ENCODE measurements at regions not wholly inside any gene's neighbourhood (a gene's known extent, or its start where the extent isn't known, plus 50 kb on each side); places are given as distances from the start of the nearest gene placed in this dataset.
"Not testable (repeated sequence)": the region's sequence is repeated elsewhere in the genome, so short reads cannot be mapped to it uniquely, and the experiment has no call there.

DNA sequence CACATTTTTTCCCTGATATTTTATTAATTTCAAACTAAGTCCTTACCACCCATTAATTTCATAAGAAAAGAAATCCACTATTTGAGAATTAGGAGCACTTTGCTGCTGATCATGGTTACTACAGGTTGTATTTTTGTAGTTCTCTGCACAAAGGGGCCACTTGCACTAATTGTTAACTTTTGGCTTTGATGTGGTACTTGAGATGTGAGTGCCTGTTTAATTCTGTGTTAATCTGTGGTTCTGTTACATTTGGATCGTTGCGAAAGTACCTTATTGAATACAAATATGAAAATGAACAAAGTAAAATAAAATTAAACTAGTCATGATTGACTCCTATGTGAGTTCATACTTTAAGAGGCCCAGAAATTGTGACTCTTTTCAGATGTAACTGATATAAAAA lies 374.9 kb upstream of the RGS6 start:
- TF ChIP-seq POLR2A (IDR thresholded peaks at IDR 0.05) = no peak
- no peak for TF ChIP-seq CTCF (IDR thresholded peaks at IDR 0.05)
- intact Hi-C loops (cut with DNase I; ENCODE audit: low total_unique reads) = loop anchor here (1.0 kb wide), 1 partner anchor 27 kb away; no protein-coding TSS in a partner anchor
- whole genome bisulfite sequencing, 2 donors = 93 to 97% methylated on average over 2 of the region's 2 CpGs

GRCh38 chr14:71558943-71559342 lies 373.3 kb upstream of the RGS6 start:
- intact Hi-C loops (cut with DNase I; ENCODE audit: low total_unique reads); H3K4me3 ChIP-seq (ENCODE audit: low read depth, poor library complexity, severe bottlenecking); DNase-seq (ENCODE audit: low spot score in 2 of 2): not testable (repeated sequence)
- 96 to 97% methylated on average over 10 of the region's 10 CpGs for WGBS, 2 donors

More for the DNA sequence above, 374.9 kb upstream of the RGS6 start:
- no peak for DNase-seq (ENCODE audit: low spot score in 2 of 2)
- H3K4me3 ChIP-seq (ENCODE audit: low read depth, poor library complexity, severe bottlenecking) = no peak overlapping the region

GRCh38 chr14:71560751-71561150 lies 371.5 kb upstream of the RGS6 start:
- H3K4me3 ChIP-seq (ENCODE audit: low read depth, poor library complexity, severe bottlenecking) = no peak overlapping the region
- DNase-seq (ENCODE audit: low spot score in 2 of 2) = no peak
- intact Hi-C loops (cut with DNase I; ENCODE audit: low total_unique reads) = no loop called here
- TF ChIP-seq POLR2A (IDR thresholded peaks at IDR 0.05) (no peak), CTCF (IDR thresholded peaks at IDR 0.05) (no peak)

DNA sequence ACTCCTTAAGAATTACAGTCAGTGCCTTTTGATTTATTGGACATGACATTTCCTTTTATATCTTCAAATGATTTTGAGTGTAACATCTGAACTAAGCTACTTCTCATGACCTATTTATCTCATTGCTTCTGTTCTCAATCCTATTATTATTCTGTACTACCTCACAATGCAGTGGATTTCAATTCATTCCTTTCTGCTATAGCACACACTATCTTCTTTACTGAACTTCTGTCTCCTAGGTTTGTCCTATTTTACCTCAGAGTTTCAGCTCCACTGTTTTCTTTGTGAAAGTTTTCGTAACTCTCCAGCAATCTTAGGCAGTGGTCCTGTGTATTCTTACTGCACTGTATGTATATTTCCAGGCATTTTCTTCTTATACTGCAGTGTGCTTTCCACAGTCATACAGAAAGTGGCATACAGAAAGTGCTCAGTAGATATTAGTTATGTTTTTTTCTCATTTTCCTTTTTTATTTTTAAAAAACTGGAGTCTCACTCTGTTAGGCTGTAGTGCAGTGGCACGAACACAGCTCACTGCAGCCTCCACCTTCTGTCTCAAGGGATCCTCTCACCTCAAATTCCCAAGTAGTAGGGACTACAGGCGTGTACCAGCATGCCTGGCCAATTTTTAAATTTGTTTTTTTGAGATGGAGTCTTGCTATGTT lies 368.6 kb upstream of the RGS6 start:
- intact Hi-C loops (cut with DNase I; ENCODE audit: low total_unique reads) = no loop called here
- 63 to 64% methylated on average over 3 of the region's 3 CpGs for WGBS, 2 donors
- H3K4me3 ChIP-seq (ENCODE audit: low read depth, poor library complexity, severe bottlenecking) = no peak overlapping the region
- DNase-seq (ENCODE audit: low spot score in 2 of 2) = no peak
- TF ChIP-seq CTCF (IDR thresholded peaks at IDR 0.05) (no peak), POLR2A (IDR thresholded peaks at IDR 0.05) (no peak)

- intact Hi-C loops (cut with DNase I; ENCODE audit: low total_unique reads) = no loop called here
- H3K4me3 ChIP-seq (ENCODE audit: low read depth, poor library complexity, severe bottlenecking) = no peak overlapping the region
- TF ChIP-seq CTCF (IDR thresholded peaks at IDR 0.05) (no peak), POLR2A (IDR thresholded peaks at IDR 0.05) (no peak)
- DNase-seq (ENCODE audit: low spot score in 2 of 2) = no peak
- WGBS, 2 donors = 51 to 70% methylated on average over 4 of the region's 4 CpGs
Measured at GRCh38 chr14:71566276-71566675, 366.0 kb upstream of the RGS6 start.

DNA sequence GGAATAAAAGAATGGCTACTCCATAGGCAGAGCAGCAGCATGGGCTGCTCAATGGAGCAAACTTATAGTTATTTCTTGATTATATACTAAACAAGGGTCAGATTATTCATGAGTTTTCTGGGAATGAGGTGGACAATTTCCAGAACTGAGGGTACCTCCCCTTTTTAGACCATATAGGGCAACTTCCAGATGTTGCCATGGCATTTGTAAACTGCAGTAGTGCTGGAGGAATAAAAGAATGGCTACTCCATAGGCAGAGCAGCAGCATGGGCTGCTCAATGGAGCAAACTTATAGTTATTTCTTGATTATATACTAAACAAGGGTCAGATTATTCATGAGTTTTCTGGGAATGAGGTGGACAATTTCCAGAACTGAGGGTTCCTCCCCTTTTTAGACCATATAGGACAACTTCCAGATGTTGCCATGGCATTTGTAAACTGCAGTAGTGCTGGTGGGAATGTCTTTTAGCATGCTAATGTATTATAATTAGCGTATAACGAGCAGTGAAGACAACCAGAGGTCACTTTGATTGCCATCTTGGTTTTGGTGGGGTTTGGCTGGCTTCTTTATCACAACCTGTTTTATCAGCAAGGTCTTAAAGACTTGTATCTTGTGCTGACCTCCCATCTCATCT lies 364.6 kb upstream of the RGS6 start:
- DNase-seq (ENCODE audit: low spot score in 2 of 2); intact Hi-C loops (cut with DNase I; ENCODE audit: low total_unique reads); H3K4me3 ChIP-seq (ENCODE audit: low read depth, poor library complexity, severe bottlenecking): not testable (repeated sequence)
- 95 to 97% methylated on average over 2 of the region's 2 CpGs for WGBS, 2 donors

GRCh38 chr14:71574976-71575375 lies 357.3 kb upstream of the RGS6 start:
- 40 to 53% methylated on average over 2 of the region's 2 CpGs for WGBS, 2 donors
- DNase-seq (ENCODE audit: low spot score in 2 of 2) = no peak
- no peak overlapping the region for H3K4me3 ChIP-seq (ENCODE audit: low read depth, poor library complexity, severe bottlenecking)
- TF ChIP-seq POLR2A (IDR thresholded peaks at IDR 0.05) (no peak), CTCF (IDR thresholded peaks at IDR 0.05) (no peak)
- intact Hi-C loops (cut with DNase I; ENCODE audit: low total_unique reads) = no loop called here

Measured in lower leg skin (tissue), 4 donors.